ENCODE measurements at regions not wholly inside any gene's neighbourhood (a gene's known extent, or its start where the extent isn't known, plus 50 kb on each side); places are given as distances from the start of the nearest gene placed in this dataset.

- Histone ChIP-seq H3K4me1 (ENCODE audit: insufficient read depth, low read length) (no peaks in the 10 kb centered on the region), H4K20me1 (ENCODE audit: insufficient read depth, low read length) (no peaks in the 10 kb centered on the region), H3K9me3 (ENCODE audit: low read length) (no peaks in the 10 kb centered on the region), H3K4me2 (ENCODE audit: low read depth, low read length) (no peak overlapping the region), H3K9ac (ENCODE audit: insufficient read depth, low read depth, low read length) (no peak overlapping the region), H3K79me2 (ENCODE audit: insufficient read depth, low read length) (no peaks in the 10 kb centered on the region), H3K27me3 (ENCODE audit: control insufficient read depth in 1 of 2, insufficient read depth in 2 of 2, low read length in 2 of 2) (0 out of 5 replicates have a peak, but pooled peaks cover 0 to 8% of the 10 kb centered on the region in 2 experiments), H2AFZ (ENCODE audit: low read length) (no peak overlapping the region), H3K27ac (ENCODE audit: extremely low read length, insufficient read depth, low read length) (no peak overlapping the region), H3K36me3 (replicated peaks in 1 of 2; ENCODE audit: control insufficient read depth in 1 of 2, insufficient read depth in 2 of 2, low read length in 2 of 2) (no peaks in the 10 kb centered on the region), H3K4me3 (replicated peaks in 1 of 3; ENCODE audit: insufficient read depth in 1 of 3, low read depth in 2 of 3, low read length in 3 of 3) (no peak overlapping the region)
- no peak for FAIRE-seq
- in situ Hi-C loops (cut with HindIII; ENCODE audit: extremely low pct_ligation_motif_present, low pct_unique_long_range_greater_than_20kb), result no loop called here
- BruUV-seq (replicated peaks), result no TSS peak
- ChIA-PET POLR2A (no interaction called here), CTCF (ENCODE audit: low intra/inter-chr PET ratio, low total read pairs) (no interaction called here)
- intact Hi-C loops (cut with micrococcal nuclease; ENCODE audit: unreplicated experiment), result no loop called here
- ATAC-seq, result no peak
- no peak for DNase-seq (ENCODE audit: low spot score)
- TF ChIP-seq FOXA3 (CRISPR knock-in tag; IDR thresholded peaks at IDR 0.05), result no peak
- TF ChIP-seq KMT2A (CRISPR knock-in tag; IDR thresholded peaks at IDR 0.05), result no peak
- TF ChIP-seq GTF3A (CRISPR knock-in tag; conservative IDR thresholded peaks at IDR 0.05), result no peak
- TF ChIP-seq, protein P1, sequence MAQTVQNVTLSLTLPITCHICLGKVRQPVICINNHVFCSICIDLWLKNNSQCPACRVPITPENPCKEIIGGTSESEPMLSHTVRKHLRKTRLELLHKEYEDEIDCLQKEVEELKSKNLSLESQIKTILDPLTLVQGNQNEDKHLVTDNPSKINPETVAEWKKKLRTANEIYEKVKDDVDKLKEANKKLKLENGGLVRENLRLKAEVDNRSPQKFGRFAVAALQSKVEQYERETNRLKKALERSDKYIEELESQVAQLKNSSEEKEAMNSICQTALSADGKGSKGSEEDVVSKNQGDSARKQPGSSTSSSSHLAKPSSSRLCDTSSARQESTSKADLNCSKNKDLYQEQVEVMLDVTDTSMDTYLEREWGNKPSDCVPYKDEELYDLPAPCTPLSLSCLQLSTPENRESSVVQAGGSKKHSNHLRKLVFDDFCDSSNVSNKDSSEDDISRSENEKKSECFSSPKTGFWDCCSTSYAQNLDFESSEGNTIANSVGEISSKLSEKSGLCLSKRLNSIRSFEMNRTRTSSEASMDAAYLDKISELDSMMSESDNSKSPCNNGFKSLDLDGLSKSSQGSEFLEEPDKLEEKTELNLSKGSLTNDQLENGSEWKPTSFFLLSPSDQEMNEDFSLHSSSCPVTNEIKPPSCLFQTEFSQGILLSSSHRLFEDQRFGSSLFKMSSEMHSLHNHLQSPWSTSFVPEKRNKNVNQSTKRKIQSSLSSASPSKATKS (CRISPR knock-in tag; IDR thresholded peaks at IDR 0.05), result no peak
- TF ChIP-seq ZNF317 (CRISPR knock-in tag; IDR thresholded peaks at IDR 0.05), result no peak
- no peak for TF ChIP-seq MXD1 (CRISPR knock-in tag; IDR thresholded peaks at IDR 0.05)
- TF ChIP-seq, protein P2, sequence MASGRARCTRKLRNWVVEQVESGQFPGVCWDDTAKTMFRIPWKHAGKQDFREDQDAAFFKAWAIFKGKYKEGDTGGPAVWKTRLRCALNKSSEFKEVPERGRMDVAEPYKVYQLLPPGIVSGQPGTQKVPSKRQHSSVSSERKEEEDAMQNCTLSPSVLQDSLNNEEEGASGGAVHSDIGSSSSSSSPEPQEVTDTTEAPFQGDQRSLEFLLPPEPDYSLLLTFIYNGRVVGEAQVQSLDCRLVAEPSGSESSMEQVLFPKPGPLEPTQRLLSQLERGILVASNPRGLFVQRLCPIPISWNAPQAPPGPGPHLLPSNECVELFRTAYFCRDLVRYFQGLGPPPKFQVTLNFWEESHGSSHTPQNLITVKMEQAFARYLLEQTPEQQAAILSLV (CRISPR knock-in tag; IDR thresholded peaks at IDR 0.05; ENCODE audit: borderline replicate concordance), result no peak
- TF ChIP-seq GATA4 (IDR thresholded peaks at IDR 0.05; ENCODE audit: borderline replicate concordance, low read depth), result no peak
- WGBS (ENCODE audit: low lambda C conversion rate), result 0% methylated on average over 2 of the region's 3 CpGs
Observed at GRCh38 chr9:2359891-2360471, 261.6 kb upstream of the VLDLR start.

Measured in HepG2 (cell line).